ENCODE measurements at regions not wholly inside any gene's neighbourhood (a gene's known extent, or its start where the extent isn't known, plus 50 kb on each side); places are given as distances from the start of the nearest gene placed in this dataset.

GRCh38 chr22:19586922-19587684 is 62.9 kb upstream of the CLDN5 start:
- Histone ChIP-seq H3K27ac (ENCODE audit: extremely low read depth, low read depth, low read length) (no peak overlapping the region), H3K36me3 (ENCODE audit: control insufficient read depth in 2 of 2, insufficient read depth in 1 of 2, low read length in 2 of 2) (no peaks in the 10 kb centered on the region), H3K9me3 (ENCODE audit: control insufficient read depth, insufficient read depth, low read depth, low read length) (no peaks in the 10 kb centered on the region), H3K4me3 (ENCODE audit: low read depth, low read length) (no peak overlapping the region), H3K4me1 (ENCODE audit: control insufficient read depth, insufficient read depth, low read length) (no peaks in the 10 kb centered on the region)
- ChIA-PET POLR2A (no interaction called here), CTCF (interaction anchor here (0.8 kb wide), 1 partner anchor 193 kb away, joined by 3 read pairs; no protein-coding TSS in a partner anchor)
- TF ChIP-seq HOXD13 (CRISPR knock-in tag; IDR thresholded peaks at IDR 0.05; ENCODE audit: borderline replicate concordance) (no peak), ZNF645 (tag by site-specific recombination; IDR thresholded peaks at IDR 0.05) (no peak), ZIC2 (tag by site-specific recombination; IDR thresholded peaks at IDR 0.05) (no peak), ZNF121 (tag by site-specific recombination; IDR thresholded peaks at IDR 0.05) (peak; percentile 62; the same call in 1 of the 2 replicates), REST (tag by site-specific recombination; IDR thresholded peaks at IDR 0.05) (no peak)

- CTCF ChIA-PET, result no interaction called here
- Histone ChIP-seq H3K4me3 (ENCODE audit: low read depth, low read length) (no peak overlapping the region), H3K4me1 (ENCODE audit: control insufficient read depth, insufficient read depth, low read length) (no peaks in the 10 kb centered on the region), H3K27ac (ENCODE audit: extremely low read depth, low read depth, low read length) (no peak overlapping the region), H3K36me3 (ENCODE audit: control insufficient read depth in 2 of 2, insufficient read depth in 1 of 2, low read length in 2 of 2) (no peaks in the 10 kb centered on the region), H3K9me3 (ENCODE audit: control insufficient read depth, insufficient read depth, low read depth, low read length) (no peaks in the 10 kb centered on the region)
- TF ChIP-seq ZNF623 (tag by site-specific recombination; IDR thresholded peaks at IDR 0.05) (no peak), ZNF549 (tag by site-specific recombination; IDR thresholded peaks at IDR 0.05) (no peak), ZBTB8A (tag by site-specific recombination; IDR thresholded peaks at IDR 0.05) (no peak), ZNF707 (tag by site-specific recombination; IDR thresholded peaks at IDR 0.05) (no peak), ZNF174 (tag by site-specific recombination; IDR thresholded peaks at IDR 0.05) (no peak), ZNF184 (tag by site-specific recombination; IDR thresholded peaks at IDR 0.05) (no peak), IKZF3 (tag by site-specific recombination; IDR thresholded peaks at IDR 0.05) (no peak), PBX3 (CRISPR knock-in tag; IDR thresholded peaks at IDR 0.05) (no peak), ZNF114 (tag by site-specific recombination; IDR thresholded peaks at IDR 0.05) (no peak), ZNF645 (tag by site-specific recombination; IDR thresholded peaks at IDR 0.05) (no peak)
- POLR2A ChIA-PET, result no interaction called here
Measured at GRCh38 chr22:19590696-19591095, 66.5 kb upstream of the CLDN5 start.

GRCh38 chr22:19591568-19591967 is 67.4 kb upstream of the CLDN5 start:
- ChIA-PET CTCF (no interaction called here), POLR2A (interaction anchor here (0.5 kb wide), 1 partner anchor 26 kb away, joined by 5 read pairs; no protein-coding TSS in a partner anchor)
- no peak for TF ChIP-seq WT1 (tag by site-specific recombination; IDR thresholded peaks at IDR 0.05)
- no peak overlapping the region for H3K4me3 ChIP-seq (ENCODE audit: low read depth, low read length)
- no peaks in the 10 kb centered on the region for H3K4me1 ChIP-seq (ENCODE audit: control insufficient read depth, insufficient read depth, low read length)
- H3K9me3 ChIP-seq (ENCODE audit: control insufficient read depth, insufficient read depth, low read depth, low read length), result no peaks in the 10 kb centered on the region
- H3K36me3 ChIP-seq (ENCODE audit: control insufficient read depth in 2 of 2, insufficient read depth in 1 of 2, low read length in 2 of 2), result no peaks in the 10 kb centered on the region
- no peak overlapping the region for H3K27ac ChIP-seq (ENCODE audit: extremely low read depth, low read depth, low read length)

Measured in HEK293 (cell line).